Lung (tissue), 12 donors: ENCODE measurements at regions not wholly inside any gene's neighbourhood (a gene's known extent, or its start where the extent isn't known, plus 50 kb on each side); places are given as distances from the start of the nearest gene placed in this dataset. TPM values are rescaled to one million over a fixed set of nuclear protein-coding genes. Genes with fewer than 3 reads are reported as not detected.

Experiments
- ATAC-seq: fragments of 200-7000 bp; cut with Tn5 transposase; one replicate; pipeline ENCODE4 v1.9.1; 2020; ENCODE audit warnings: moderate number of reproducible peaks; ENCODE audit not compliant: insufficient read depth, low FRiP score
- DNase-seq, 3 donors: peaks; one replicate each; pipeline ENCODE4 v3.0.0-alpha.2; 2013 to 2017
- H3K27ac ChIP-seq, 2 donors: one replicate each; pipeline ENCODE4 v1.5.1; 2013; ENCODE audit warnings: mild to moderate bottlenecking in 2 of 2, moderate library complexity in 2 of 2, control low read depth in 1 of 2, inconsistent platforms in 1 of 2, low read depth in 1 of 2, low read length in 1 of 2
- H3K27me3 ChIP-seq, 3 donors: one replicate each; pipeline ENCODE4 v1.5.1; 2013; ENCODE audit warnings: low read length in 2 of 3; ENCODE audit not compliant: control insufficient read depth in 3 of 3, insufficient read depth in 3 of 3
- H3K36me3 ChIP-seq, 4 donors: one replicate each; pipeline ENCODE4 v1.5.1; 2013; ENCODE audit warnings: low read length in 4 of 4, mild to moderate bottlenecking in 1 of 4, moderate library complexity in 1 of 4; ENCODE audit not compliant: control insufficient read depth in 4 of 4, insufficient read depth in 4 of 4
- H3K4me1 ChIP-seq, 5 donors: one replicate each; pipeline ENCODE4 v1.5.1; 2013; ENCODE audit warnings: low read length in 5 of 5, mild to moderate bottlenecking in 2 of 5, moderate library complexity in 1 of 5; ENCODE audit not compliant: control insufficient read depth in 5 of 5, insufficient read depth in 5 of 5
- H3K4me3 ChIP-seq: one replicate; pipeline ENCODE4 v1.5.1; 2013; ENCODE audit warnings: mild to moderate bottlenecking, control low read depth, moderate library complexity
- H3K9ac ChIP-seq, 2 donors: one replicate each; pipeline ENCODE4 v1.5.1; 2013; ENCODE audit warnings: low read length in 2 of 2, control low read depth in 1 of 2; ENCODE audit not compliant: insufficient read depth in 1 of 2
- H3K9me3 ChIP-seq, 4 donors: one replicate each; pipeline ENCODE4 v1.5.1; 2013; ENCODE audit warnings: low read length in 3 of 4, mild to moderate bottlenecking in 1 of 4, moderate library complexity in 1 of 4; ENCODE audit not compliant: control insufficient read depth in 4 of 4, insufficient read depth in 3 of 4
- WGBS, 2 donors: extraction: QIAGEN DNeasy Blood & Tissue Kit; methylation state at CpG; one replicate each; pipeline ENCODE4 v1.1.7; 2013; 5-methylcytosine and 5-hydroxymethylcytosine counted together
- small RNA-seq: library from RNA; depleted of rRNA; stranded (forward); fragments of <200 nt; gene quantifications from one replicate; pipeline ENCODE3, GENCODE V24; 2014; ENCODE audit warnings: low replicate concordance
- TF ChIP-seq, protein P1 (sequence below): IDR thresholded peaks from 2 replicates; pipeline ENCODE4 v1.5.1; 2012; ENCODE audit warnings: mild to moderate bottlenecking; ENCODE audit errors: control extremely low read depth, extremely low read depth
- donor health status: control.
- donor health status: control.
- donor health status: Bipolar disorder and iron deficiency.
- donor health status: healthy.
- donor health status: DM: yes; HTN: yes; CAD: no.

DNA sequence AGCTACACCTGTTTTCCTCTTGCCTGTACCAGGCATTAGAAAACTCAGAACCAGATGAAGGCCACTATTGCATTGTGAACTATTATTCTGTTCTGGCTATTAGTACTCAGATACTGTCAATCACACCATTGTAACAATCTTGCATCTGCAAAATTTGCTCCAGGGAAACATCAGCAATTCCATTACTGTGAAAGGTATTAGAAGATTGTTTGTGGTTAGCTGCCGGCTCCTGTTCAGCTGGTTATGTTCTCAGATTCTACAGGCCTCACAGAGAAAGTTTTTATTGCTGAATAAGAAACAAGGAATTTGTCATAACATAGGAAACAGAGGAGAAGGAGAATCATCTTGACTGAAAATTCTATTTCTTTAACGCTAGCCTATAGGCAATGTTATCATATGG, 179.9 kb downstream of the PLOD2 start:
- no peak overlapping the region for H3K9ac ChIP-seq
- H3K36me3 ChIP-seq = no peaks in the 10 kb centered on the region
- H3K4me1 ChIP-seq = no peaks in the 10 kb centered on the region
- DNase-seq = no peak
- no peak overlapping the region for H3K4me3 ChIP-seq
- no peak overlapping the region for H3K27ac ChIP-seq
- H3K27me3 ChIP-seq = no peaks in the 10 kb centered on the region
- WGBS, 2 donors = 87 to 91% methylated on average over 2 of the region's 2 CpGs
- H3K9me3 ChIP-seq = peaks cover 0 to 5% (median 1%) of the 10 kb centered on the region in 4 donors
- TF ChIP-seq, protein P1, sequence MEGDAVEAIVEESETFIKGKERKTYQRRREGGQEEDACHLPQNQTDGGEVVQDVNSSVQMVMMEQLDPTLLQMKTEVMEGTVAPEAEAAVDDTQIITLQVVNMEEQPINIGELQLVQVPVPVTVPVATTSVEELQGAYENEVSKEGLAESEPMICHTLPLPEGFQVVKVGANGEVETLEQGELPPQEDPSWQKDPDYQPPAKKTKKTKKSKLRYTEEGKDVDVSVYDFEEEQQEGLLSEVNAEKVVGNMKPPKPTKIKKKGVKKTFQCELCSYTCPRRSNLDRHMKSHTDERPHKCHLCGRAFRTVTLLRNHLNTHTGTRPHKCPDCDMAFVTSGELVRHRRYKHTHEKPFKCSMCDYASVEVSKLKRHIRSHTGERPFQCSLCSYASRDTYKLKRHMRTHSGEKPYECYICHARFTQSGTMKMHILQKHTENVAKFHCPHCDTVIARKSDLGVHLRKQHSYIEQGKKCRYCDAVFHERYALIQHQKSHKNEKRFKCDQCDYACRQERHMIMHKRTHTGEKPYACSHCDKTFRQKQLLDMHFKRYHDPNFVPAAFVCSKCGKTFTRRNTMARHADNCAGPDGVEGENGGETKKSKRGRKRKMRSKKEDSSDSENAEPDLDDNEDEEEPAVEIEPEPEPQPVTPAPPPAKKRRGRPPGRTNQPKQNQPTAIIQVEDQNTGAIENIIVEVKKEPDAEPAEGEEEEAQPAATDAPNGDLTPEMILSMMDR = no peak
- no peak for ATAC-seq

GRCh38 chr3:145983101-145983500, 177.9 kb downstream of the PLOD2 start:
- 91 to 93% methylated on average over 4 of the region's 4 CpGs for WGBS, 2 donors
- Histone ChIP-seq H3K9ac (no peak overlapping the region), H3K4me3 (no peak overlapping the region), H3K27ac (no peak overlapping the region), H3K9me3 (peaks cover 0 to 5% (median 1%) of the 10 kb centered on the region in 4 donors), H3K4me1 (no peaks in the 10 kb centered on the region), H3K27me3 (no peaks in the 10 kb centered on the region), H3K36me3 (no peaks in the 10 kb centered on the region)
- TF ChIP-seq, protein P1 = no peak
- DNase-seq = no peak
- no peak for ATAC-seq

Small RNAs in the stretch of these regions (small RNA-seq; reads per million reads assigned to genes)
- gene RNA5SP144 = not detected
